Activated CD4-positive, alpha-beta T cell treated with anti-CD3 and anti-CD28 coated beads, Interleukin-2, amount 50 U/mL, for 16 hours (primary cell): ENCODE measurements at regions not wholly inside any gene's neighbourhood (a gene's known extent, or its start where the extent isn't known, plus 50 kb on each side); places are given as distances from the start of the nearest gene placed in this dataset.
"Not testable (repeated sequence)": the region's sequence is repeated elsewhere in the genome, so short reads cannot be mapped to it uniquely, and the experiment has no call there.

Source experiments
- DNase-seq: peaks from one replicate; pipeline ENCODE4 v3.0.0-alpha.2; 2020

- DNase-seq, result no peak
Measured at GRCh38 chr5:25150819-25151218, 506.0 kb upstream of the CDH10 start.

DNA sequence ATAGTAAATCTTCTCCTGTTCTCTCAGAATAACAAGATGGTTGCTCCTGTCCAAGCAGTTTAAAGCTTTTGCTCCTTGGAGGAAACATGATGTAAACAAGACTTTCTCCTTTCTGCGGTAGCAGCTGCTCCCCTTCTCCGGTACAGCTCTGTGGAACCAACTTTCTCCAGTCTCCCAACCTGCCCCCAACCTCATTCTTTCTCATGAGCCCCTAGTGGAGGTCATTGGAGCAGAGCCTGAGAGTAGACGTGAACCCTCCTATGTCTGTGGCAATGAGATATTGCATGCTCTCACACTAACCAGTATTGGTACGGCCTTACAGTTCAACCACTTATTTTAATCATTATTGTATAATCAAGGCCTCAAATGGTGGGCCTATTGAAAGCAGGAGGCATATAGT lies 483.8 kb upstream of the CDH10 start:
- DNase-seq, result no peak

DNA sequence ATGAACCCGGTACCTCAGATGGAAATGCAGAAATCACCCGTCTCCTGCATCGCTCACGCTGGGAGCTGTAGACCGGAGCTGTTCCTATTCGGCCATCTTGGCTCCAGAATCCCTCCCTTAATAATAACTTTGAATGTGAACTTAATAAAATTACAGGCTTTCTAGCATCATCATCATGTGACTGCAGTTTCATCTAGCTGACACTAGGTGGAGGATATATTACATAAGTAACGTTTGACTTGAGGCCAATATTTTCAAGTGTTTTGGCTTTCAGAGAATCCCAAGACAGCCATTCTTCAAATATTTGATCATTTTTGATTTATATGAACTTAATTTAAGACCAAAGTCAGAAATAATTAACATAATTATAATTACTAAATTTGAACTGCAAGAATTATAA lies 474.9 kb upstream of the CDH10 start:
- no peak for DNase-seq

DNA sequence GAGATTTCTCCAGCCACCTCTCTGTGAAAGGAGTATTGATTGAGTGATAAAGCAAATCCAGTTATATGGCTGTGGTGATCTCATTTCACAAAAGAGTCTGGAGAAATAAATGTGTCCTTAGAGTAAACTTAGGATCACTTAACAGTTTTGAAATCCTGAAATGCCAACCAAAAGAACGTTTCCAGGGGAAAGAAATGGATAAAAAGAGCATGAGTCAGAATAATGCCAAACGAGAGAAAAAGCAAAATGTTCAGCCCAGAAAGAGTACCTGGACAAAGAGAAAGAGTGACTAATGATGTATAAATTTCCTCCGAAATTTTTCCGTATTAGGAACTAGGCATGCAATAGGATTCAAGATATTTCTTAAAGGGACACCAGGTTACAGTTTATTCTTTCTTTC lies 463.1 kb upstream of the CDH10 start:
- no peak for DNase-seq

- DNase-seq, result no peak
Measured at GRCh38 chr5:25099538-25099937, 454.8 kb upstream of the CDH10 start.

DNA sequence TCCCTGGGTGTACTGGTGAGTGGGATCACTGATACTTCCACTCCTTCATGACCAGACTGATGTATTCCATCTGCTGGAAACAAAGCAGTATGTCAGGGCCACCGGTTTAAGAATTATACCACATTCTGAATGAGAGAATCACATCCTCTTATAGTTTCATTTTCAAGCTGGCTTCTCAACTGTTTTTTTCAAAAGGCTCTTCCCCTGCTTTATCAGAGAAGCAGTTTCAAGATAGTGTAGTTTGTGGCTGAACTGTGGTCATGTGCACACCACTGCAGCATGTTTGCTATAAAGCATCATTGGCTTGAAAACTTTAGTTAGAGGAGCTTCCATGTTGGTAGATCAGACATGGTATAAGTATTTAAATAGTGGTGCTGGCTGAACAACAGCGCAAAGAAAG lies 450.5 kb upstream of the CDH10 start:
- DNase-seq, result no peak

DNA sequence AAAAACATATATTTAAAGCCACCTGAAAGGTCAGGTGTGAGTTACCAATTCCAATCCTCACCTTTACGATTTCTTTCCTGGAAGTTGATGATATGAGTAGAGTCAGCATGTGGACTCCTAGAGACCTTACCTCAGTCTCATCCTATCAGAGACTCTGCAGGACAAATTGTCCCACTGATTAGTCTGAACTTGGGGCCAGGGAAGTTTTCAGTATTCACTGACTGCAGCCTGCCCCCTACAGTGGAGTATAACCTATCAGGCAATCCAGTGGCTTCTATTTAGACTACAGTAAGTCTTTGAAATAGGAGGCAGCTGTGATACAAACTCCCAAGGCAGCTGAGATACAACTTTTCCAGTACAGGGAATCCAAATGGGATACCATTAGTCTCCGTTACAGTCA lies 449.4 kb upstream of the CDH10 start:
- DNase-seq, result no peak

GRCh38 chr5:25091921-25092320 lies 447.1 kb upstream of the CDH10 start:
- no peak for DNase-seq

- DNase-seq, result no peak
Measured at GRCh38 chr5:25090854-25091253, 446.1 kb upstream of the CDH10 start.

GRCh38 chr5:25090275-25090674 lies 445.5 kb upstream of the CDH10 start:
- DNase-seq, result no peak

DNA sequence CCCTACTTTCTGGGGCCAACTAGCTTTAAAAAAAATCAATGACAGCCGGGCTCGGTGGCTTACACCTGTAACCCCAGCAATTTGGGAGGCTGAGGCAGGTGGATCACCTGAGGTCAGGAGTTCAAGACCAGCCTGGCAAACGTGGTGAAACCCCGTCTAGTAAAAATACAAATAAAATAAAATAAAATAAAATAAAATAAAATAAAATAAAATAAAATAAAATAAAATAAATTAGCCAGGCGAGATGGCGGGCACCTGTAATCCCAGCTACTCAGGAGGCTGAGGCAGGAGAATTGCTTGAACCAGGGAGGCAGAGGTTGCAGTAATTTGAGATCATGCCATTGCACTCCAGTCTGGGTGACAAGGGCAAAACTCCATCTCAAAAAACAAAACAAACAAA lies 443.9 kb upstream of the CDH10 start:
- DNase-seq, result not testable (repeated sequence)

GRCh38 chr5:25083261-25083660 lies 438.5 kb upstream of the CDH10 start:
- not testable (repeated sequence) for DNase-seq

GRCh38 chr5:25066239-25066638 lies 421.5 kb upstream of the CDH10 start:
- DNase-seq, result no peak

DNA sequence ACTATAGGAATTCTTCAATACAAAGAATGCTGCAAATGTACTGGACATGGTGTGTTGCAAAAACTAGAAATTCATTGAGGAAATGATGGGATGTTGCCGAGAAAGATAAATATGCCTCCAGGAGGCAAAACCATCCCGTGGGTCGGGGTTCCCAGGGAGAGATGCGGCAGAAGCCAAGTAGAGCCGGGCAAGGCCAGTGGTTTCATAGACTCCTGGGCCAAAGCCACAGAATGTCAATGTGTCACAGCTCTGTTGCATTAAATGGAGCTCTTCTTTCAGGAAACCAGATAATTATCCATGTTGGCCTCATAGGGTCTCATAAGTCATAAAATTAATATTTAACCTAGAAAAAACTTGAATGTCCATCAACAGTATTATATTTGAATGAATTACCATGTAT lies 419.5 kb upstream of the CDH10 start:
- DNase-seq, result no peak

GRCh38 chr5:25060575-25060974 lies 415.8 kb upstream of the CDH10 start:
- no peak for DNase-seq

- DNase-seq, result no peak
Measured at GRCh38 chr5:25056836-25057235, 412.1 kb upstream of the CDH10 start.

GRCh38 chr5:25033658-25034057 lies 388.9 kb upstream of the CDH10 start:
- DNase-seq, result no peak

- DNase-seq, result no peak
Measured at GRCh38 chr5:25029004-25029403, 384.2 kb upstream of the CDH10 start.

DNA sequence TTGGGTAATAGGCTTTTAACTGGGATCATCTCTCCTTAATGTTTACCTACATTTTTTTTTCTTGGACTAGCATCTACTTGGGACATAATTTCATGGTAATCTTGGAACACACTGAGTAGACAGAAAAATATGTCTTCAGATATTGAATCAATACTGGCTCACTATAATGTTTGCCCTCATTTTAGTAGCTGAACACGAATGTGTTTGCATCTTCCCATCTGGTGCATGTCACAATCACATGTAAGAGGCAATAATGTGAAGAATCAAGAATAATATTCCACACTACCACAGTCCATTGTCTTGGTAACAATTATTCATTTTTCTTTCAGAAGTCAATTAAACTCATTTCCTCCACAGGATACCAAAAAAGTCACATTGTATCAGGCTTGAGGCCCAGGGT lies 382.7 kb upstream of the CDH10 start:
- no peak for DNase-seq

GRCh38 chr5:25027061-25027460 lies 382.3 kb upstream of the CDH10 start:
- DNase-seq, result no peak

- DNase-seq, result no peak
Measured at GRCh38 chr5:25025831-25026230, 381.1 kb upstream of the CDH10 start.

- DNase-seq, result no peak
Measured at GRCh38 chr5:25020454-25020853, 375.7 kb upstream of the CDH10 start.

GRCh38 chr5:25009063-25009462 lies 364.3 kb upstream of the CDH10 start:
- peak; percentile 55 for DNase-seq

DNA sequence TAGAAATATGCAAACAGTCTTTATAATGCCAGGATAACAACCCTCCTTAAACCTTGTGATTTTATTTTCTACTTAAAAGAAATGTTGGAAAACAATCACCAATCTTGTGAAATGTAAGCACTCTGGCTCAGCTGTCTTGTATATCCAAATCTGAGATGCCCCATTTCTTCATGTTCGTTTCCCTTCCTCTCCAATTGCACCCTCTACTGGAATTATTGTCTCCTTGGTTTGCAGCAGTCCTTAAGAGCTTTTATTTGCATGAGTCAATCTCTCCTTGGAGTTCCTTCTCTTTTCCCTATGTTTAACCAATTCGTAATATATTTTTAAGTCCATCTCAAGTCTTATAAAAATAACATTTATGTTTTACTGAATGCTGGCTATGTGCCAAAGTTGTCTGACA lies 362.0 kb upstream of the CDH10 start:
- DNase-seq, result no peak

DNA sequence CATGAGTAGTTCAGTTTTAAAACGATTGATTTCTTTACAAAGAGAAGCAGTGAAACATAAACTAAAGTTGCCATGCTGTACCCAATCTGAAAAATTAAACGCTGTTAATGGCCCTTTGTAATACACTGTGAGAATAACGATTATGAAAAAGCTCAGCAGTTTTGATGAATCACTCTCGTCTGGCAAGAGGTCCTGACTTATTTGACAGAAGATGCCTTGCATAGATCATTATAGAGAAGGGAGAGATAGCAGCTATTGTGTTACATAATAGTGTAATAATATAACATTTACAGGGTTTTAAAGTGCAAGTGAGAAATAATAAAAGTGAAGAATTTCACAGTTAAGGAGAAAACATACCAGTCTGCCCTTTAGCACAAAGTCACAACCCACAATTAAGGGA lies 361.5 kb upstream of the CDH10 start:
- no peak for DNase-seq

DNA sequence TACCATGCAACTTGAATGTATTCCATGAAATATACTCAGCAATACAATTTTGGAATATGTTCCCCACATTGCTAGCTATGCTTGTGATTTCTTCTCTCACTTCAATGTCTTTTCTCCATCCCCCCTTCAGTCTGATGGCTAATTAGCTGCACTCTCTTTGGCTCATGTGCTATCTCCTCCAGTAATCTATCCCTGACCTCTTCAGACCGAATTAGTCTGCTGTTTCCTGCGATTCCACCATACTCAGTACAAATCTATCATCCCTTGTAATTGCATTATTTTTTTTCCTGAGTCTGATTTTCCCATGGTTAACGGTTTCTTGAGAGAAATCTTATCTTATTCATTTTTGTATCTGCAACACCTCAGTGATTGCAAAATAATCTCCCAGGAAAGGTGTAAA lies 360.7 kb upstream of the CDH10 start:
- no peak for DNase-seq
